ENCODE measurements at regions not wholly inside any gene's neighbourhood (a gene's known extent, or its start where the extent isn't known, plus 50 kb on each side); places are given as distances from the start of the nearest gene placed in this dataset.
A peak's percentile ranks its signal among the peaks of the same experiment; 100 is the strongest.

DNA sequence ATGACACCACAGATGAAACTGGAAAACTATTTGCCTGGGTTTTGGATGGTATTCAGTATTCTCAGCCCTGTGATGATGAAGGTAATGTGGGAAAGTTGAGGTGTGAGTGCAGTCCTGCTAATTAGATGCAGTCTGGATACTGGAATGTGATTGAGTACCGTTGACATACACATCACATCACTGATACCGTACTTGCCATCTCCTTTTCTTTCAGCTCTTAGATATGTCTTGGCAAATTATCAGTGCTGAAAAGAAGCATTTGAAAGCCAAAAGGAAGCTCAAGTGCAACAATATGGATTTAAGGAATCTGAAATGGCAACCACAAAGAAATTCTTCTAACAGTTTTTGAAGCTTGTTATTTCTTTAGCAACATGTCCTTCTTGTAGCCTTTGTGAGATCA lies 381.4 kb upstream of the TGFBR2 start:
- DNase-seq: no peak

DNA sequence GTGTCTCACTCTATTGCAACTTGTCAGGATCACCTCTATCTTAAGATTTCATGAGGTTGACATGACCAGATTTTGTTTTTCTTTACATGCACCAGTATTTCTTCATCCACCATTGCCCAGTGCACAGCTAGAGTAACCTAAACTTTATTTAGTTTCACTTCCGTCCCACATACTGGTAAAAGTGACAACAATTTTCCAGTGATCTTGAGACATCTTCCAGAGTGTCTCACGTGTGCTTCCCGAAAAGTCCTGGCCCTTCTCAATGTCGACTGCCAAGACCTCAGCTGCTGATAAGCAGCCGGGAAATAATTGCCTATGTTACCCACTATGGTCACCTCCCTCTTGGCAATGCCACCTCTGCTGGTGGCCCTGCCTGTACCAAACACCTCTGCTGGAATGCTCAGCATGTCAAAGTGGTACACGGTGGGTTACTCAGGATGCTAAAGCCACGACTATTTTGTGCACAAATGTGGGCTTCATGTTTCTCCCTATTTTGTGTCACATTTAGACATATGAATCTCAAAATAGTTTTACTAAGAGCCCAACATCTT lies 379.7 kb upstream of the TGFBR2 start:
- DNase-seq: no peak

DNA sequence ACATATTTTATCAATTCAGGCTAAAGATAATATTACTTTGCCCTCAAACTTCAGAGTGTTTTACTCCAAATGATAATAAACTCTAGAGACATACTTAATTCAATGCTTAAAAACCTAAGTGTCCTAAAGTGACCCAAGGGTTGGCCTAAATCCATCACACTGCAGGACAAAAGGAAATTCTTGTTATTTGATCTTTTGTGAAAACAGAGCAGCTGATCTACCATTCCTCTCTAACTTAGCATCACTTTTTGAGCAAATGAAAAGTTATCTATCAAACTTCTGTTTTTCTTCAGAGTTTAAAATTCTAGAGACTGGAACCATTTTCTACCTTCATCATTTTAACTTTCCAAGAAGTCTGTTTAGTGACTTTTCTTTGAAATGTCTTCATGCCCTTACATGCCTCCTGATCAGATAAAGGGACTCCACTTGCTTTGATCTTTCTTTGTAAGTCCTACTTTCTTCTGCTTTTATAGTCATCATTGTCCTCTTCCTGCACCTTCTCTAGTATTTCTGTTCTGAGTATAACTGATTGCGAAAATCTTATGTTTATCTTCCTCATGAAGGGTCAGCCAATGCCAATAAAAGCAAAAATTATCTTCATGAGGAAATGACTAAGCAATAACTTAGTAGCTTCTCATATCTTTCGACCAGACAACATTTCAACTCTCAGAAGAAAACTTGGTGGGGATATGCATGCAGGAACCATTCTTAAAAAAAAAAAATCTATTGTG lies 378.7 kb upstream of the TGFBR2 start:
- no peak for DNase-seq

DNA sequence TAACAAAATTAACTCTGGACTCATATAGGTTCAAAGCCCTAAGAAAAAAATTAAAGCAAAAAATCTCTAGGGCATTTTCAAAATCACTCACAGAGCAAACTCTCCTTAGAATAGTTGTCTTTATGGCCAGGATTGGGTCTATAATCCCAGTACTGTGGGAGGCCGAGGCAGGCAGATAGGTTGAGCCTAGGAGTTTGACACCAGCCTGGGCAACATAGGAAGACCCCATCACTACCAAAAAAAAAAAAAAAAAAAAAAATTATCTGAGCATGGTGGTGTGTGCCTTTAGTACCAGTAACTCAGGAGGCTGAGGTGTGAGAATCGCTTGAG lies 378.1 kb upstream of the TGFBR2 start:
- no peak for DNase-seq

DNA sequence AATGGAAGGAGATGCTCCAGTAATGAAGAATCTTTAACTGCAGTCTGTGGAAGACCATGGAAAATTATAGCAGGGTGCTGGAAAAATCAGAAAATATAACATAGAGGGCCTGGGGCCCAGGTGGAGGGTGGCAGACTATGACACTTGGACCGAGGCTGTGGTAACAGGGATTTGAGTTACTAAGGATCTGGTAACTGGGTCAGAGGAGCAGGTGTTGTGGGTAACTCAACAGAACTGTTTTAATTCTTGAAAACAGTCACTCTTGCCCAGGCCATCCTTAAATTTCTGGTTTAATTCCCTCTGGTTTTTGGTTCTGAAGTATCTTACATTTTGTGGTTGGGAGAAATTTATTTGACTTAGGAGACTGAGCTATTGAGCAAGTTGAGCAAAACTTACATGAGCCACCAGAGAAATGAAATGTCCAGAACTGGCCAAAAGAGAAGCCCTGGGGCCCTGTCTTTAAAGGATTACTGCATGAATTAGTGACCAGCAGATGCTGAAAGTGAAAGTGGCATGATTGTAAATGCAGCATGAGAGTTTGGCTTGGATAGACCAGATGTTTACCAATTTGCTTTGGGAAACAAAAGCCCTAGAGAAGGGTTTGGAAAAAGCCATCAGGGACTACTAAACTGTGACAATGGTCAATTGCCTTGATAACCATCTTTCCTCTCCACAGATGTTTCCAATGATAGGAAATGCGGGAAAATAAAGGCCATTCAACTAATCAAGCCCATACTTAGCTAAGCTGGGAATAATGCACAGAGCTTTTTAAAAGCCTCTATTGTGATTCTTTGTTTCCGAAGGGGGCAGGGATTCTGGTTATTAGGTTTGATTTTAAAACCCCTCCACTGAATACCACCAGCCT lies 374.9 kb upstream of the TGFBR2 start:
- no peak for DNase-seq

DNA sequence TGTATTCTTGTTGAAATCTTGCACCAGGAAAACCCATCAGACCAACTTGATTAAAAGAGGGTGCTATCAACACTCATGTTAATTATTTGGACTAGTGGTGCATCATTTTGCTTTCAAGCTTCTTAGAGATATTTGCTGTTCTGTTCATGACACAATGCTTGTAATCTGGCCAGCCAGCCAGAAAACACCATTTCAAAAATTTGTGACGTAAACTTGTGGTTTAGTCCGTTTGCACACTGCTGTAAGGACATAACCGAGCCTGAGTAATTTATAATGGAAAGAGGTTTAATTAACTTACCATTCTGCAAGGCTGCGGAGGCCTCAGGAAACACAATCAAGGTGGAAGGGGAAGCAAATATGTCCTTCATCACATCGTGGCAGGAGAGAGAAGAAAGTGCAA lies 374.3 kb upstream of the TGFBR2 start:
- no peak for DNase-seq

DNA sequence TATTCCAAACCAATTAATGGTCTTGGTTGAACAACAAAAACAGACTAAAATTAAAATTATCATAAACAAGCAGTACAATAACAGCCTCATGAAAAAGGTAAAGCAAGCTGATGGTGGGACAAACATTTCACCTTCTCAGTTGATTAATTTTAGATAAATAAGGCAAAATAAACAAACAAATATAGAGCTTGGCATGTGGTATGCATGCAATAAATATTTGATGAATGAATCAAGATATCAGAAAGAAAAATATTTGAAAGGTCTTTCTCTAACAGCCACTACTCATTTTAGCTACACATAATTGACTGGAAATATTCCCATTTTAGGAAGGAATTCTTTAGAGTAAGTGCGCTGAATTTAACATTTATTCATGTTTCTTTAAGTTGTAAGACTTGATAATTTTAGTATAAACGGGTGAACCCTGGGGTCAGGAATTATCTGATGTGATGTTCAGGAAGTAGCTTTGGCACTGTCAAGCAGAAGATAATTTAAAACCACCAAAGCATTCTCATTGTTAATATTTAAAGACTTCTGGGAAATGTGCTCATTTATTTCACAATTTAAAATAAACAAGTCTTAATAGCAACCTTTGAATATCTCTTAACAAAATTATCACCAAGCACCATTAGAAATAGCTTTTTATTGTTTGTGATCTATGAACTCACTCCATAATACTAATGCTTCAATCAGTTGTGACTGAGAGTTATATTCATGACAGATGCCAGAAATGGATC lies 372.3 kb upstream of the TGFBR2 start:
- DNase-seq: no peak

DNA sequence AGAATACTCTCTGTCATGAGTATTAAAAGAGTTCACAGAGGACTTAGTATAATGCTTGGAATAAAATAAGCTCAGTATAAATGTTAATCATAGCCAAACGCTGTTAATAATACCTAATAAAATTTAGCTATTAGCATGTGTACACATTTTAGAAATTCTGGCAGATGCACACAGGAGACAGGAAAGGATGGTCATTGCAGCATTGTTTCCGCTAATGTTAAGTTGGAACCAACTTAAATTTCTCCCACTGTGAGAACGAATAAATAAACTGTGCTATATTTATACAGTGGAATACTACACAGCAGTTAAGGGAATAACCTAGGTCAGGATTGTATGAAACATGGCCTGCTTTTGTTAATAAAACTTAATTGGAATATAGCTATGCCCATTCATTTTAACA lies 370.4 kb upstream of the TGFBR2 start:
- DNase-seq: no peak

DNA sequence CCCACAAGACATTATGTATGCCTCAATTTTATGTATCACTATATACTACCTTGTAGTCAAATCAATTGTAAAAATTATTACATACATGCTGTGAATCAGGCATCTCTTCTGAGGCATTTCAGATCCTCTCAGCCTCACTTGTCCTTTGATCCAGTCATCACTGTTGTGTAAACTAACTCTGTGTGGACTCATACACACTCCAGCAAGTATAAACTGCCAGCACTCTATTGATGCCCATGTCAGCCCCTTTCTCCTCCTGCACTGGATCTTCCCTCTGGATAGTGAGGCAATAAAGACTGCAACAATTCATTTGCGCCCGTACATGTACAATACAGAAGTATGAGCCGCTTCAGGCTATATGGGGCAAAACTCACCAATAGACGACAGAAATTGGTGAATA lies 364.7 kb upstream of the TGFBR2 start:
- no peak for DNase-seq

DNA sequence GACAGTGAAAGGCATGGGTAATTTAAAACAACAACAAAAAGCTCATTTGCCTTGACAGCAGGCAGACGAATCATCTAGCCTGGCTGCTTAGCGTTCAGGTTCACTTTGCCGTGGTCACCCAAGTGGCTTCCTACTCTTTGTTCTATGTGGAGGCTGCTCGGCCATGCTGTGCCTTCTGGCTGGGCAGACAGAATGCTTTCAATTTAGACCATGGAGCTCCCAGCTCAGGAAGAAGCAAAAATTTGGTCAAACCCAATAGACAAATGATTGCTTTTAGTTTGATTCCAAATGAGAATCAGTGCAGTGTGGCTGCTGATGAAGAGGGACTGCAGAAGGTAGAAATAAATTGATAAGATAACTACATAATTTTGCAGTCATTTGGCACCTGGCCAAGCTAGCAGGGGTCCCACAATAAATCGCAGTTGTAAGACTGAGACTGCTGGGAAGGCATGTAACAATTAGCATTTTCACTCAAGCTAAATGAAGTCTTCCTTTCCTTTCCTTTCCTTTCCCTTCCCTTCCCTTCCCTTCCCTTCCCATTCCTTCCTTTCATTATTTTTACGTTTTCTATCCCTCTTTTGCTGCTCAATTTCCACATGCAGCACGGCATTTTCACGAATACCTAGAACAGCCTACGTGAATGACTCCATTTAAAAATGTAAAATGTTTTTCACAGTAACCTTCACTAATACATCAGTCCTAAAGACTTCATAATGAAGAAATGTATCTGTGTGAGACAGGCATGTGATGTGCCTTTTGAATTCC lies 360.4 kb upstream of the TGFBR2 start:
- DNase-seq: no peak

DNA sequence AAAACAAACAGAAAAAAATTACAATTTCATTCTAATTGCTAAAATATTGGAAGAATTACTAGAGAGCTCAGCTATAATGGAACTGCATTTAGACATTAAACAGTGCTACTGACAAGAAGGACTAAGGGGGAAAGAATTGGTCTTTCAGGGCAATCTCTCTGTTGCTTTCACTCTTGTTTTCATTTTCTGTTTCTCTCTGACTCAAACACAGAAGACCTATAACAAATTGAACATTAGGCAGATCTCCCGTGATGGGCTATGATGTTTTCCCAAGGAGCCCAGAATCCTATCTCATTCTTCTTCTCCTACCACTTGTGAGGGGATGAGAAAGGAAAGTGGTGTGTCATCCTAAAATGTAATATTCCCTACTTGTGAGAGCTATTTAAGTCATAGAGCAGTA lies 358.0 kb upstream of the TGFBR2 start:
- no peak for DNase-seq

DNA sequence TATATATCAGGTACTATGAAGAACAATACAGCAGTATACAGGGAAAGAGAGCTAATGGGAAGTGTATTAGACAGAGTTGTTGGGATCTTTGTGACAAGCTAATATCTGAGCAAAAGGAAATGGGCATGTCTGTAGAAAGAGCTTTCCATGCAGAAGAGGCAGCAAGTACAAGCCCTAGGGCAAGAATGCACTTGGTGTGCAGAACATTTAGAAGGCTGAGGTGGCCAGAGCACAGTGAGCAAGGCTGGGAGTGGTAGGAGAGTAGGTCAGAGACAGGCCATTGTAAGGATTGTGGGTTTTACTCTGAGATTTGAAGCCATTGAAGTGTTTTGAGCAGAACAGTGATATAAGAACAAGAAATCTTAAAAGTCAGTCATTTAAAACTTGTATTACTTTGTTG lies 353.9 kb upstream of the TGFBR2 start:
- no peak for DNase-seq

DNA sequence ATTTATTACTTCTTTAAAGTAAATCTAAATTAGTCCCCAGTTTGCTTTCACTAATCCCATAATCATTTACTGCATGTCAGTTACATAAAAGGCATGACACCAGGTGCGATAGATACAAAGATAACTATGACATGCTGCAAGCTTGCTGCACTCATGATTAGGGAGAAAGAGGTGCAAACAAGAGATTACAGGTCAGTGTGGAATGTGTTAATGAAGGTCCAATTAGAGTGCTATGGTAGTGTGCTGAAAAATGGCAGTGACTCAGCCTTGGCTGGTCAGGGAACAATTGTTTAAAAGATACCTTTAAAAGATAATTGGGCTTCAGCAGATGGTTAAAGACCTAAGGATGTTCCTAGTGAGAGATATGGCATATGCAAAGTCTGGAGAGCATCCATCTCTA lies 352.6 kb upstream of the TGFBR2 start:
- DNase-seq: no peak

DNA sequence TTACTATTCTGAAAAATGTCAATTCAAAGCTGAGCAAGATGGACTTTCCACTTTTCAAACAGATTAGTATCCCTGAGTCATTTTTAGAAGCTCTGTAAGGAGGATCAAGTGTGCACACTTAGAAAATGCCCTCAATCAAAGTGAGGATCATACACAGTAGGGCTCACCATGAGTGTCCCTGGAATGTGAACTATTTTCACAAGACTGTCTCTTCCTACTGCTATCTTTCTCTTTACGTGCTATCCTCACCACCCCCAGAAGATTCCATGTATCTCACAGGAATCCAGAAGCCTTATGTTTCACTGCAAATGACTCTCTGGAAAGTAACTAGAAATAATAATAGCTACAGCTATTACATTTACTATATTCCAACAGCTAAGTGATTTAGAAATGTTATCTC lies 349.9 kb upstream of the TGFBR2 start:
- DNase-seq: no peak

DNA sequence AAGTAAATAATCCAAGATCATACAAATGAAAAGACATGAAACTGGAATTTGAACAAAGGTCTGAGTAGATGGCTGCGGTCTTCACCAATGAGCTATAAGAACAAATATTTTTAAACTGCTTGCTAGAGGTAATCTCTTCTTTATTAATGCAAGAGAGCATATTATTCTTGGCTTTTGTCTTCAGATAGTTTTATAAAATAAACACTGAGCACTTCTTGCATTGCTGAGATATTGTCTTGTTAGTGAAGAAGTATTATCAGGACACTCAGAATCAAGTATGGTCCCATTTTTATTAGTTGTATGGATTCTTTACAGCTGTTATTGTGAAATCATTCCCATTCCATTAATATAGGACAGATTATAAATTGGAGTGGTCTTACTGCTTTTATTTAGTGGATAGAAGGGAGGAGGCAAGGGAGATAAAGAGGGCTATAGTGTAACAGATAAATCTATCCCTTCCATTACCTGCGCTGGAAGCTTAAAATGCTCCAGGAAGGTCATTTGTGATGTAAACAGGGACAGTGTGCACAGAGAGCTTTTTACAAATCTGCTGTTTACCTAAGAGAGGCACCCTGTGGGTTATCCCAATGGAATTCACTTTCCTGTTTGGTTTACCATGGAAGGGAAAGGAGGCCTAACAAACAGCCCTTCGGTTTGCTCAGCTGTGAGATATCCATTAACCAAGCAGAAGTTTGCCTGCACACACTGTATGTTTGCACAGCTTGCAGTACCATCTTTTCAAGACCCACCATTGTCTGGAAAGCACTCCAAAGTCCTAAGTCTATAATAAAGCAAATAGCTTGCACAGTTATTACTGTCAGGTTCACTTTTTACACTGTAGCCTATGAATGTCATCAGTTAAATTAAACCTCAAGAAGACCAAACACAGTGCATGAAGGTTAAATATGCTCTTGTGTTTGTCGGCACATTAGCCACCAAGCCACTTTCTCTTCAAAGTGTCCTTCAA lies 347.7 kb upstream of the TGFBR2 start:
- peak; percentile 97 to 98 for DNase-seq

DNA sequence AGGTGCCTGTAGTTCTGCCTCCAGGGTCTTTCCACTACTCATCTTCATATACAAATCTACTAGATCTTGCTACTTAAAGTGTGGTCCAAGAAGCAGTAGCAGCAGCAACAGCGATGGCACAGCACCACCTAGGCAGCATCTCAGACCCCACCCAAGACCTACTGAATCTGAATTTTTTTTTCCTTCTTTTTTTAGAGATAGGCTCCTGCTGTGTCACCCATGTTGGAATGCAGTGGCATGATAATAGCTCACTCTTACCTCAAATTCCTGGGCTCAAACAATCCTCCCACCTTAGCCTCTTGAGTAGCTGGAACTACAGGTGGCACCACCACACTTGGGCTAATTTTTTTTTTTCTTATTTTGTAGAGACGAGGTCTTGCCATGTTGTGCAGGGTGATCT lies 346.7 kb upstream of the TGFBR2 start:
- no peak for DNase-seq

DNA sequence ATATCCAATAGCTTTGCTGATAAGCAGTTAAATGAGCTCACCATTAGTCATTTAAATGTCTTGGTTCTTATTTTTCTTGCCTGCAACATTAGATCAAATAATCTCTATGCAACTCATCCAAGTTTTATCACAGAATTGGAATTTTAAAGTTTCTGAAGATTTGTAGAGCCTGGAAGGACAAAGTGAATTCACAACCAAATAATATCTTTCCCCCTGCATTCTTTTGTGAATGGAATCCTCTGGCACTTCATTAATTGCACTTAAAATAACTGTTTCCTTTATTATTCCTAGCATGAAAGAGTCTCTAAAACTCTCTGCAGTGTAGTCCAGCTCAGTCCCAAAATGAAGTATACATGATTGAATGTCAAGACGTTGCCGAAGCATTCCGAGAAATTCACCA lies 345.6 kb upstream of the TGFBR2 start:
- DNase-seq: no peak

DNA sequence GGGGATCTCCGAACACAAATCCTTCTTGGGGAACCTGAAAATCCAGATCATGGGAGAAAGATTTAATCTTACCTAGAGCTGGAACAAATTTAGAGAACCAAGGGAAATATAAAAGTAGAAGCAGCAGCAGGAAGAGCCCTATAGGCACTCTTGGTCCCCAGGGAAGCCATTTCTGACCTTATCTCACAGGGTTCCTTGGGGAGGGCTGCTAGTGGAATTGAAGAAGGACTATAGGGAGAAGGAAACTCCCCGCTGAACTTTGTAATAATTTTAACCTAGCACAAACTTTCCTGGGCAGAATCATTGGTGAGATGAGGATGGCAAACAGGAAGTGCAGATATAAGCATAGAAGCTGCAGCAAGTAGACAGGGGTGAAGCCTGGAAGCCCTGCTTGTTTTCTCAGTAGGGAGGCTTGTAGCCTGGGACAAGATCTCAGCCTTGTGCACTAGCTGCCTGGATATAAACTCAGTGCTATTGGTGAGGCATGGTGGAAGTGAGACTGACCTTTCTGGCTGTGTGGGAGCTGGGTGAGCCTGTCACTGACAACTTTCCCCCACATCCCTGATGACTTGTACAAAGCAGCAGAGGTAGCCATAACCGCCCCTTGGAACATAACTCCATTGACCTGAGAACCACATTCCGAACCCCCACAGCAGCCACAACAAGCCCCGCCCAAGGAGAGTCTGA lies 343.0 kb upstream of the TGFBR2 start:
- DNase-seq: no peak

DNA sequence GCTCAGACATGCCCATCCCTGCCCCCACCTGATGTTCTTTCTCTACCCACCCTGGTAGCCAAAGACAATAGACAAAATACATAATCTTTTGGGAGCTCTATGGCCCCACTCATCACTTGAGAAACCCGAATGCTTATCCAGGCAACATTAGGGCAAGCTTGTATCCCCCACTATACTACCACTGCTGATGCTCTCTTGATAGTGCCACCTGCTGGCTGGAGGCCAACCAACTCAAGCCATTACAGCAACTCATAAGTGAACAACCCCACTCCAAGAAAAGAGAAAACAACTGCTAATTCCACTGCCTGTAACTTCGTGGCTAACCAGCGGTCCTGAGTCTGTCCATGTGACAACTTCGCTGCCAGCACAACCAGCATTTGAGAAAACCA lies 342.5 kb upstream of the TGFBR2 start:
- no peak for DNase-seq

DNA sequence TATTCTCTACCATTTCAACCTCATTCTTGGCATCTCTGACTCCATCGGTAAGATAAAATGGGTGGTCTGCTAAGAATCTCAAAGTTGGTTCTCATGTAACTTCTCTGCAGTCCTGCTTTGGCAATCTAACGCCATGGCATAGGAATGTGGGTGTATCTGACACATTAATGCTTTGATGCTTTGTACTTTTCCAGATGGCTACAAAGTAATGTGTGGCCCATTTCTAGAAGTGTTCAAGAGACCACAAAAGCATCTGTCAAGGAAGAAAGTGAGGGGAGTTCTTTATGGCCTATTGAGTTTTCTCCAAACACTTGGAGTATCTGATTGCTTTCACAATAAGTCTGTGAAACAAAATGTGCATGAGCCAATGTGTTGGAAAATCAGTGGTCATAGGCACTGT lies 339.9 kb upstream of the TGFBR2 start:
- no peak for DNase-seq

DNA sequence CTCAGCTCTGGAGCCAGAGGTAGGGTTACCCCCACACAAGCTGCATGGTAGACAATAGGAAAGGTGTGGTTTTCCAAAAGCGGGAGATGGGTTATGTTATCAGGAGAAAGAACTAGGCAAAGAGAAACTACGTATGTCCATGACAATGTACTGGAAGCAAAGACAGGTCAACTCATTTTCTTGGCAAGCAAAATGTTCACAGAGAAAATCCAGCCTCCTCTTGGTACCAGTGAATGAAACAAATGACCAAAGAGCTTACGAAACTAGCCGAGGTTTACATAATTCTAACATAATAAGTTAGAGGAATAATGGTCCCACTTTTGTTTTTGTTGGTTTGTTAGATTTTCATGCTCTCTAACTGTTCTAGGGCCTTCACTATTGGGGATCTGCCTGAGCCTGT lies 338.1 kb upstream of the TGFBR2 start:
- DNase-seq: no peak

All from SHP77 (cell line).